Brain pericyte (primary cell): ENCODE measurements at regions not wholly inside any gene's neighbourhood (a gene's known extent, or its start where the extent isn't known, plus 50 kb on each side); places are given as distances from the start of the nearest gene placed in this dataset.
"Not testable (repeated sequence)": the region's sequence is repeated elsewhere in the genome, so short reads cannot be mapped to it uniquely, and the experiment has no call there.

ENCODE experiments used
- DNase-seq: peaks from one replicate; pipeline ENCODE4 v3.0.0-alpha.2; 2012; ENCODE audit warnings: low read depth, low spot score

GRCh38 chr3:145395421-145395820 lies 765.6 kb downstream of the PLOD2 start:
- DNase-seq = no peak

- no peak for DNase-seq
Measured at GRCh38 chr3:145411605-145412004, 749.4 kb downstream of the PLOD2 start.

GRCh38 chr3:145417678-145418077 lies 743.3 kb downstream of the PLOD2 start:
- DNase-seq = no peak

- DNase-seq = no peak
Measured at GRCh38 chr3:145422556-145422955, 738.4 kb downstream of the PLOD2 start.

GRCh38 chr3:145427355-145427754 lies 733.6 kb downstream of the PLOD2 start:
- DNase-seq = no peak

- DNase-seq = no peak
Measured at GRCh38 chr3:145429546-145429945, 731.4 kb downstream of the PLOD2 start.

- no peak for DNase-seq
Measured at GRCh38 chr3:145448436-145448835, 712.5 kb downstream of the PLOD2 start.

GRCh38 chr3:145450018-145450682 lies 710.8 kb downstream of the PLOD2 start:
- no peak for DNase-seq

- no peak for DNase-seq
Measured at GRCh38 chr3:145457825-145458552, 703.0 kb downstream of the PLOD2 start.

GRCh38 chr3:145459681-145460080 lies 701.3 kb downstream of the PLOD2 start:
- not testable (repeated sequence) for DNase-seq

GRCh38 chr3:145471976-145472375 lies 689.0 kb downstream of the PLOD2 start:
- no peak for DNase-seq

GRCh38 chr3:145482735-145483134 lies 678.2 kb downstream of the PLOD2 start:
- not testable (repeated sequence) for DNase-seq

GRCh38 chr3:145483992-145484391 lies 677.0 kb downstream of the PLOD2 start:
- DNase-seq = no peak

- no peak for DNase-seq
Measured at GRCh38 chr3:145489011-145489410, 672.0 kb downstream of the PLOD2 start.

GRCh38 chr3:145490088-145491048 lies 670.6 kb downstream of the PLOD2 start:
- DNase-seq = no peak

- no peak for DNase-seq
Measured at GRCh38 chr3:145492456-145492855, 668.5 kb downstream of the PLOD2 start.

- not testable (repeated sequence) for DNase-seq
Measured at GRCh38 chr3:145517416-145517815, 643.6 kb downstream of the PLOD2 start.

GRCh38 chr3:145518639-145519038 lies 642.3 kb downstream of the PLOD2 start:
- DNase-seq = no peak

- DNase-seq = no peak
Measured at GRCh38 chr3:145519398-145520047, 641.5 kb downstream of the PLOD2 start.

- DNase-seq = no peak
Measured at GRCh38 chr3:145522179-145522578, 638.8 kb downstream of the PLOD2 start.

- DNase-seq = no peak
Measured at GRCh38 chr3:145522893-145523651, 637.9 kb downstream of the PLOD2 start.
